ENCODE measurements at regions not wholly inside any gene's neighbourhood (a gene's known extent, or its start where the extent isn't known, plus 50 kb on each side); places are given as distances from the start of the nearest gene placed in this dataset.

GRCh38 chr9:129473523-129474244 lies 147.2 kb downstream of the C9orf50 start:
- DNase-seq (ENCODE audit: low read depth, low spot score) = no peak

- no peak for DNase-seq (ENCODE audit: low read depth, low spot score)
Measured at GRCh38 chr9:129472651-129473102, 148.2 kb downstream of the C9orf50 start.

DNA sequence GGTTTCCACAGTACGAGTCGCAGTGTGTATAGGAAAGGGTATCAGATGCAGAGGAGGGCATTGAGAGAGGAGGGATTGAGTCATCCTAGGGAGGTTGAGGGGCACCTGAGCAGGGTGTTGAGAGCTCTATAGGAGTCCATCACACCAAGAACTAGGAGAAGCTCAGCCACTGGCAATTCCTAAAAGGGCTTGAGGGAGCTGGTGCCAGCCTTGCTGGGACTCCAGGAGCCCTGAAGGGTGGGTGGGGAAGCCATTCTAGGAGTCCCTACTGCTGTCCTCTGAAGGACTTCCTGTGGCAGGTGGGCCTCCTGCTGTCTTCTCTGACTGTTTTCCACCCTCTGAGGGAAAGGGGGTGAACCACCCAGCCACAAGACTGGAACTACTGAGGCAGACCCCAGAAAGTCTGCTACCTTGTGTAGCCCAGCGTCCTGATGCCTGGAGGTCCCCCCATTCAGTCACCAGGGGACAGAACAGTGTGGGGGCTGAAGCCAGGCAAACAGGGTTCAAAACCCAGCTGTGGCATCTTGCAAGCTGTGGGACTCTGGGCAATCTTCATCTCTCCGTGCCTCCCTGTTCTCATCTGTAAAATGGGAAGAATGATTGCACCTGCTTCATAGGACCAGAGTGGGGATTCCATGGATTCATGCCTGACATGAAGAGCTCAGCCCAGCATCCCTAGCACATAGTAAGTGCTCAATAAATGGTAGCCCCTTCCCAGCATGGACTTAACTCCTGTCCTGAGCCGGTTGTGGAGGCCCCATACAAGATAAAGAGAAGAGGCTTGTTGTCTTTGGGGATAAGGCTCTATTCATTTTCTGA lies 149.5 kb downstream of the C9orf50 start:
- no peak for DNase-seq (ENCODE audit: low read depth, low spot score)

DNA sequence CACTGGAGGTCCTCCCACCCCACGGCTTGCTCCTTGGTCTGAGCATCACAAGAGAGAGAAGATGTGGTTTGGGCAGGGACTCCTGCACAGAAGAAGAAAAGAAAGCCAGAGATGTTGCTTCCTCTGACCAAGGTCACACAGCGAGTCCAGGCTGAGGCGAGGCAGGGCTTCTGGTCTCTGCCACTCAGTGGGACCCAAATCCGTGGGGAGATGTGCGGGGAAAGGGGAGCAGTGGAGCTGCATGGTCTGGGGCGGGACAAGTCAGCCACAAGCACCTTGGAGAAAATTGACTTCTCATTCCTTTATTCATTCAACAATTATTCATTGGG lies 150.9 kb downstream of the C9orf50 start:
- no peak for DNase-seq (ENCODE audit: low read depth, low spot score)

- no peak for DNase-seq (ENCODE audit: low read depth, low spot score)
Measured at GRCh38 chr9:129469188-129469987, 151.5 kb downstream of the C9orf50 start.

- no peak for DNase-seq (ENCODE audit: low read depth, low spot score)
Measured at GRCh38 chr9:129467739-129468666, 152.9 kb downstream of the C9orf50 start.

DNA sequence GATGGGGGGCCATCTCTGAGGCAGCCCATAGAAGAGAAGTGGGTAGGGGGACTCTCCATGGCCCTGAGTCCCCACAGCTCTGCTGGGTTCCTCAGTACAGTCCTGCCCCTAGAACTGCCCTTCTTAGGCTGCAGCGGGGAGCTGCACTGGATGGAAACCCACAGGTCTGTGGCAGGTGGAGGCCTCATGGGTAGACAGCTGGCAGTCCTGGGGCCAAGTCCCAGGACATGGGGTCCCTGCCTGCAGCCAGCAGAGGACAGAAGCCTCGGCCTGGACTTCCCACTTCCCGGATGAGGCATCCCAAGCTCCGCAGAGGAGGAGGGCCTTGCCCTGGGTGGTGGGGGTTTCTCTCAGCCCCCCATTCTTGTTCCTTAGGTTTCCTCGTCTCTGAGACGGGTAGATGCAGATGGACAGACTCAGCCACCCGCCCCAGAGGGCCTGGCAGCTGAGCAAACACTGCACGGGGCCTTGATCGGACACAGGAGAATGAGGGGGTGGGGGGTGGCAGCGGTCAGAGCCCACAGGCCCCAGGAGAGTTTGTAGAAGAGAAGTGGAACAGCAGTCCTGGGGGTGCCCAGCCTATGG lies 153.8 kb downstream of the C9orf50 start:
- DNase-seq (ENCODE audit: low read depth, low spot score) = no peak

DNA sequence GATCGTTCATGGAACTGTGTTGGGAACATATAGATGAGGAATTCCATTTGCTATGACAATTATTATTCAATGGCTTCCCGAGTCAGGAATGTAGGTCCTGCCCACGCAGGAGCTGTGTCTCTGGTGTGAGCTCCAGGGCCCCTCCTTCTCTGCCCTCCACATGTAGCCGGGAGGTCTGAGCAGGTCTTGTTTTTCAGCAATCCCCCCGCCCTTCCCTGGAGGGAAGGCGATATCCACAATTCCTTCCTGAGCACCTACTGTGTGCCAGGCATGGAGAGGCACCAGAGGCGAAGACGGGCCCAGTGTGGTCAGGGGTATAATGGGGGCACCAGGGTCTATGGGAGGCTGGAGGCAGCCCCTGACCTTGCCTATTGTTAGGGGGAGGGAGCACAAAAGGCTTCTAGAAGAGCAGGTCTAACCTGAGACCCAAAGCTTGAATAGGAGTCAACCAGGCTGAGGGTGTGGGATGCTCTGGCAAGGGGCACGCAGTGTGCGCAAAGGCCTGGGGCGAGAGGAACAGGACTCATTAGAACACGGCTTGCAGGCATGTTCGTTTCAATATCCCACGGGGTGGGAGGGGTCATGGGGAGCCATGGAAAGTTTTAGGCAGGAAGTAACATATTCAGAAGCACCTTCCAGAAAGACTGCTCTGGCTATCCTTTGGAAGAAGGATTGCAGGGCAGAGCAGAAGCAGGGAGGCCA lies 154.9 kb downstream of the C9orf50 start:
- DNase-seq (ENCODE audit: low read depth, low spot score) = no peak

DNA sequence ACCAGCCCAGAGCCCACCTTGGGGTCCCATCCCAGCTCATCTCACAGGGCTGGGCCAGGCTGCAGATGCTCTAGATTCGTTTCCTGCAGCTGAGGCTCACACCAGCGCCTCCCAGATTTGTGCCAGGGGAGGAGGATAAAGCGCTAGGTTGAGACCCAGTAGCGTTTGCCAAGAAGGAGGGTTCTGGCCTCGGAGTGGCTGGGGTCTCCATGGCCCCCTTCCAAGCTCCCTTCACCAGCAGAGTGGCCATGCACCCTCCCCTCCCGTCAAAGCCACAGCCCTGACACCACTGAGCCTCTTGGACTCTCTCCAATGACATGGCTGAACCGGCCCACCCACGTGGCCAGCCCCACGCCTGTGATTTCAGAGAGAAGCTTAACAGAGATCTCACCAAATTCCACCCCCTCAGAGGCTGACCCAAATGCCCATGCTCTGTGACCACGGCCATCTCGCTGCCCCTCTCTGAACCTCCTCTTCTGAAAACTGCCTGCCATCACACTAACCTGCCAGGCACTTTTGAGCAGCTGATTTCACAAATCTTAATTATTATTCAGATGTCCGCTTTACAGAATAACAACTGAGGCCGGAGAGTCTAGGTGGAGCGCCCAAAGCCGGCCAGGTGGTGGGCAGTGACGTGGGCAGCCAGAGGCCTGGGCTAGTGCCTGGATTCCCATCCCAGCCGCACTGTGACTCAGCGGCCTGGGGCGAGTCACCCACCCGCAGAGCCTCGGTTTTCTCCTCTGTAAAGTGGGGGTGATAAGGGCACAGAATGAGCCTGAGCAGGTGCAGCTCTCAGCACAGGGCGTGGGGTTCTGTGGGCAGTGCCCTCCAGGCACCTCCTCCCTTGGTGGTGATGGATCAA lies 155.7 kb downstream of the C9orf50 start:
- DNase-seq (ENCODE audit: low read depth, low spot score) = no peak

- DNase-seq (ENCODE audit: low read depth, low spot score) = no peak
Measured at GRCh38 chr9:129463994-129464393, 156.9 kb downstream of the C9orf50 start.

- no peak for DNase-seq (ENCODE audit: low read depth, low spot score)
Measured at GRCh38 chr9:129463477-129463876, 157.4 kb downstream of the C9orf50 start.

- DNase-seq (ENCODE audit: low read depth, low spot score) = no peak
Measured at GRCh38 chr9:129462360-129462759, 158.5 kb downstream of the C9orf50 start.

DNA sequence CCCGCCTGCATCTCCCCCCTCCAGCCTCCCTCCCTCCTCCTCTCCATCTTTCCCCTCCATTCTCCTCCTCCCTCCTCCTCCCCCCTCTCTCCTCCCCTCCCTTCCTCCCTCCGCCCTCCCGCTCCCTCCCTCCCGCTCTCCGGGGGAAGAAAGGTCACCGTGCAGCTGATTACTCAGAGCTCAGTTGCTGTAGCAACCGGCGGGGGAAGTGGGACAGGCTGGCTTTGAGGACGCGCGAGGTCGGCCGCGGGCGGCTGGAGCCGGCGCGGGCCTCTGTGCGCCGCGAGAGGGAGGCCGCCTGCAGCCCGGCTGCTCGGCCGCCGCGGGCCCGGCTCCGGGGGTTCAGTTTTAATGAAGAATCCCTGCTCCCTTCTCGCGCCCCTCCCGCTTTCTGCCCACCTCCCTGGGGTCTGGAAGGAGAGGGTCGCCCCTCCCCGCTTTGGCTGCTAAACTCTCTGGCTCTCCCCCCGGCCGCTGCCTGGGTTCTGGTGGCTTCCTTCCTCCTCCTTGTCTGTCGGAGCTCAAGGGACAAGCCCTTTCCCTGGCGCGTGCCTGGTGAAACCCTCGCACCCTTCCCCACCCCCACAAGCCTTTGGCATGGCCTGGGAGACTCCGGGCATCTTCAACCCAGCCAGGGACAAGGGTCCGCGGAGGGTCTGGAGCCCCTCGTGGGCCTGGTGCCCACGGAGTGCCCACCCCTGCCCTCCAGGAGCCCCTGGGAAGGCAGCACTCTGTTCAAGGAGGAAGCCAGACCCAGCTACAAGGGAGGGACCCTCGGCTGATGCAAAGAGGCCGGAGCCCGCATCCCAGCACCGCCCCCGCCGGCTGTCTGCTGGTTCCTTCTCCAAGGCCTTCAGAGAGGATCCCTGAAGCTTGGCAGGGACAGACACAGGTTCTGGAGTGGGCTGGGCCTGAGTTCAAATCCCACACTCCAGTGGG lies 160.3 kb downstream of the C9orf50 start:
- DNase-seq (ENCODE audit: low read depth, low spot score) = peak; percentile 95

GRCh38 chr9:129459547-129460322 lies 161.2 kb downstream of the C9orf50 start:
- no peak for DNase-seq (ENCODE audit: low read depth, low spot score)

DNA sequence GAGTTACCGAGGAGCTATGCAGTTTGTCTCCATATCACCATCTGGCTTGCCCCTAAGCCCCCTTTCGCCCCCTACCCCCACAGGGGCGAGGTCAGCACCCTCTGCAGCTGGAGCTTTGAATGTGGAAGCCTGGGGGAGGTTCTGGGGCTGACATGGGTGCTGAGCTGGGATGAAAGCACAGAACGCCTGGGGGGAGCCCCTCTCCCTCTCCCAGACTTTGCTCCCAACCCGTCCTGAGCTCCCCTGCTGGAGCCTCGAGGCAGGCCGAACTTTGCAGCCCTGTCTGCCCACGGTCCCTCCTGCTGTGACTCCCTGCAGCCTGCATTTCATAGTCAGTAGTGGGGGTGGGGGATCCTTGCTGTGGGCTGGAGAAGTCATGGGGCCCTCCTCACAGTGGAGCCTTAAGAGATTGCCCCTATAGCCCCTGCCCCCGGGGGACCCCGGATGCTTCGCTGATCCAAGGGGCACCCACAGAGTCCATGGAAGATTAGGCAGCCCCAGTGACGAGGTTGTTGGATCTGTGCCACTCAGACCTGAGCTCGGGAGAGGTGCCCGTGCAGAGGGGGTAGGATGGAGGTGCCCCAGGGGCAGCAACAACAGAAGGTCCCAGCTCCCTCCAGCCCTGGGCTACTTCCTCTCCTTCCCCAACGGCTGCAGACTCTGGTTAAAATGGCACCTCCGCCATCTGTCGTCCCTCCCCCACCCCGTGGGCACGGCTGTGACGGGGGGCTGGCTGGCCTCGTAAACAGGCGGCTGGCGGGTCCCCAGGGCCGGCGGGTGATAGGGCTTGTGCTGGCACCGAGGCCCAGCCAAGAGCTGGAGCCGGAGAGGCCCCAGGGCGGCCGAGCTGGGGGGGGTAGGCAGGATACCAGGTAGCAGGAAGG lies 162.0 kb downstream of the C9orf50 start:
- no peak for DNase-seq (ENCODE audit: low read depth, low spot score)

- no peak for DNase-seq (ENCODE audit: low read depth, low spot score)
Measured at GRCh38 chr9:129458155-129458661, 162.7 kb downstream of the C9orf50 start.

Data from pulmonary artery endothelial cell (primary cell).